ENCODE measurements at regions not wholly inside any gene's neighbourhood (a gene's known extent, or its start where the extent isn't known, plus 50 kb on each side); places are given as distances from the start of the nearest gene placed in this dataset.
A peak's percentile ranks its signal among the peaks of the same experiment; 100 is the strongest.

DNA sequence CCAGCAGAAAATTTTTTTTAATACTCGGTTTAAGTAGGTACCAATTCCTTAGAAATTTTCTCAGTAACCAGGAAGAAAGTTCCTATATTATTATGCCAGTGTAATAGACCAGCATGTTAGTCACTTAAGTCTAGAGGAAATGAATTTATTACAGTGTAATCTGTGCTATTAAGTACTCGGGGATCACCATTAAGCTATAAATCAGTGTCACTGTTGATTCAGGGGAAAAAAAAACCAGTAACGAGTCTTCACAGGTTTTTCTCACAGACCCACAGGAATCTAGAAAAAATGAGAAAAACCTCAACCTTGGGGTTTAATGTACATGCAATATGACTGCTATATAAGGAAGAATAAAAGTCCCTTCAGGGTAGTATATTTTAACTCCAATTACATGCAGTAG, 138.3 kb upstream of the IL1RAPL2 start:
- H2AFZ ChIP-seq (ENCODE audit: low read length): no peak overlapping the region
- H3K9me3 ChIP-seq (ENCODE audit: insufficient read depth, low read depth, low read length): no peaks in the 10 kb centered on the region
- no peaks in the 10 kb centered on the region for H4K20me1 ChIP-seq (ENCODE audit: insufficient read depth, low read length, poor library complexity, severe bottlenecking)
- no peaks in the 10 kb centered on the region for H3K79me2 ChIP-seq (ENCODE audit: insufficient read depth, low read length)
- no peak overlapping the region for H3K9ac ChIP-seq (ENCODE audit: low read depth, low read length, poor library complexity, severe bottlenecking)
- H3K36me3 ChIP-seq (ENCODE audit: insufficient read depth, low read length): no peaks in the 10 kb centered on the region
- no peaks in the 10 kb centered on the region for H3K9me2 ChIP-seq (replicated peaks; ENCODE audit: low read depth, low read length)
- no peak for TF ChIP-seq EZH2phosphoT487 (IDR thresholded peaks at IDR 0.05; ENCODE audit: borderline replicate concordance)
- TF ChIP-seq, protein P1, sequence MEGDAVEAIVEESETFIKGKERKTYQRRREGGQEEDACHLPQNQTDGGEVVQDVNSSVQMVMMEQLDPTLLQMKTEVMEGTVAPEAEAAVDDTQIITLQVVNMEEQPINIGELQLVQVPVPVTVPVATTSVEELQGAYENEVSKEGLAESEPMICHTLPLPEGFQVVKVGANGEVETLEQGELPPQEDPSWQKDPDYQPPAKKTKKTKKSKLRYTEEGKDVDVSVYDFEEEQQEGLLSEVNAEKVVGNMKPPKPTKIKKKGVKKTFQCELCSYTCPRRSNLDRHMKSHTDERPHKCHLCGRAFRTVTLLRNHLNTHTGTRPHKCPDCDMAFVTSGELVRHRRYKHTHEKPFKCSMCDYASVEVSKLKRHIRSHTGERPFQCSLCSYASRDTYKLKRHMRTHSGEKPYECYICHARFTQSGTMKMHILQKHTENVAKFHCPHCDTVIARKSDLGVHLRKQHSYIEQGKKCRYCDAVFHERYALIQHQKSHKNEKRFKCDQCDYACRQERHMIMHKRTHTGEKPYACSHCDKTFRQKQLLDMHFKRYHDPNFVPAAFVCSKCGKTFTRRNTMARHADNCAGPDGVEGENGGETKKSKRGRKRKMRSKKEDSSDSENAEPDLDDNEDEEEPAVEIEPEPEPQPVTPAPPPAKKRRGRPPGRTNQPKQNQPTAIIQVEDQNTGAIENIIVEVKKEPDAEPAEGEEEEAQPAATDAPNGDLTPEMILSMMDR (conservative IDR thresholded peaks at IDR 0.05; ENCODE audit: low read length): no peak
- no peak overlapping the region for H3K4me3 ChIP-seq (ENCODE audit: low read length, poor library complexity, severe bottlenecking)
- no peaks in the 10 kb centered on the region for H3K27me3 ChIP-seq (ENCODE audit: insufficient read depth, low read length, poor library complexity, severe bottlenecking)
- H3F3A ChIP-seq (ENCODE audit: low read depth): no peaks in the 10 kb centered on the region
- H3K4me2 ChIP-seq (ENCODE audit: low read depth, low read length, poor library complexity, severe bottlenecking): no peak overlapping the region
- no peaks in the 10 kb centered on the region for H3K4me1 ChIP-seq (ENCODE audit: insufficient read depth, low read length, poor library complexity, severe bottlenecking)

DNA sequence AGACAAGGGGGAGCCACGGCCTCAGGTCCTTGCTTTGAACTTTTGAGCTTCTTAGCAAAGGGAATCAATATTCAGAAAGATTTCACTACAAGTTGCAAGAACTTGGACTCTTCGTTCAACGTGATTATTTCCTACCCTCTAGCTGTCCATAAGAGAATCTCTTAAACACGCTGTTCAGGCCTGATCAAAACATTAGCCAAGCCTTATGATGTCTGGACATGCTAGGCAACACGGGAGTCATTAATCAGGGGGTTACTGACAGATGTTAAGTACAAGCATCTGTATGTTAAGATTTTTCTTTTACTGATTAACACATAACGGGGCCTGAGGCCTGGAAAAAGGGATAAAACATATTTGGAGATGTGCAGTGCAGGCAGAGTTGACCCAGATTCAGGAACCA, 138.9 kb upstream of the IL1RAPL2 start:
- Histone ChIP-seq H3K4me3 (ENCODE audit: low read length, poor library complexity, severe bottlenecking) (no peak overlapping the region), H4K20me1 (ENCODE audit: insufficient read depth, low read length, poor library complexity, severe bottlenecking) (no peaks in the 10 kb centered on the region)

DNA sequence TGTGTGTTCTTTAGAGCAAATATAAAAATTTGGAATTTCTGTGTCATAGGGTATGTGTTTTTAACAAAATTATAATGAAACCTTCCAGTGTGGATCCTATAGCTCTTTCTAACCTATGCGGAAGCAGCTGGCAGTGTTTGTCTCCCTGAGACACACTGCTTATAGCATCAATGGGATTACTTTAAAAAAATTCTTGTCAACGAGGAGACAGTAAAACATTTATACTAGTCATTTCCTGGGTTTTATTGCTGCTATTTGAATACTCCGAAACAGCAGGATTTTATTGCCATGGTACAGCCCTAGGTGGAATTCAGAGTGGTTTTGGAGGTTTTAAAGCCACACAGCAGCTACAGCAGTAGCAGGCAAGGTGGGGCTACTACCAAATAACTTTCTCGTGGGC, 145.1 kb upstream of the IL1RAPL2 start:
- H3K4me3 ChIP-seq (ENCODE audit: low read length, poor library complexity, severe bottlenecking): no peak overlapping the region
- no peaks in the 10 kb centered on the region for H3F3A ChIP-seq (ENCODE audit: low read depth)
- no peaks in the 10 kb centered on the region for H3K9me3 ChIP-seq (ENCODE audit: insufficient read depth, low read depth, low read length)
- H2AFZ ChIP-seq (ENCODE audit: low read length): no peak overlapping the region
- H3K4me2 ChIP-seq (ENCODE audit: low read depth, low read length, poor library complexity, severe bottlenecking): peak overlapping the region; percentile 24
- H3K9ac ChIP-seq (ENCODE audit: low read depth, low read length, poor library complexity, severe bottlenecking): no peak overlapping the region
- H3K36me3 ChIP-seq (ENCODE audit: insufficient read depth, low read length): no peaks in the 10 kb centered on the region
- no peaks in the 10 kb centered on the region for H3K9me2 ChIP-seq (replicated peaks; ENCODE audit: low read depth, low read length)
- no peaks in the 10 kb centered on the region for H4K20me1 ChIP-seq (ENCODE audit: insufficient read depth, low read length, poor library complexity, severe bottlenecking)
- no peak for TF ChIP-seq EZH2phosphoT487 (IDR thresholded peaks at IDR 0.05; ENCODE audit: borderline replicate concordance)
- TF ChIP-seq, protein P1 (conservative IDR thresholded peaks at IDR 0.05; ENCODE audit: low read length): no peak
- H3K79me2 ChIP-seq (ENCODE audit: insufficient read depth, low read length): no peaks in the 10 kb centered on the region
- H3K27me3 ChIP-seq (ENCODE audit: insufficient read depth, low read length, poor library complexity, severe bottlenecking): no peaks in the 10 kb centered on the region
- H3K4me1 ChIP-seq (ENCODE audit: insufficient read depth, low read length, poor library complexity, severe bottlenecking): no peaks in the 10 kb centered on the region

More for the DNA sequence above, 138.9 kb upstream of the IL1RAPL2 start:
- Histone ChIP-seq H3F3A (ENCODE audit: low read depth) (no peaks in the 10 kb centered on the region), H3K4me2 (ENCODE audit: low read depth, low read length, poor library complexity, severe bottlenecking) (no peak overlapping the region), H3K4me1 (ENCODE audit: insufficient read depth, low read length, poor library complexity, severe bottlenecking) (no peaks in the 10 kb centered on the region), H3K9ac (ENCODE audit: low read depth, low read length, poor library complexity, severe bottlenecking) (no peak overlapping the region), H3K9me3 (ENCODE audit: insufficient read depth, low read depth, low read length) (no peaks in the 10 kb centered on the region), H3K36me3 (ENCODE audit: insufficient read depth, low read length) (no peaks in the 10 kb centered on the region), H3K79me2 (ENCODE audit: insufficient read depth, low read length) (no peaks in the 10 kb centered on the region), H3K9me2 (replicated peaks; ENCODE audit: low read depth, low read length) (no peaks in the 10 kb centered on the region), H2AFZ (ENCODE audit: low read length) (no peak overlapping the region), H3K27me3 (ENCODE audit: insufficient read depth, low read length, poor library complexity, severe bottlenecking) (no peaks in the 10 kb centered on the region)
- TF ChIP-seq EZH2phosphoT487 (IDR thresholded peaks at IDR 0.05; ENCODE audit: borderline replicate concordance): no peak
- TF ChIP-seq, protein P1 (conservative IDR thresholded peaks at IDR 0.05; ENCODE audit: low read length): no peak
